ENCODE measurements at regions not wholly inside any gene's neighbourhood (a gene's known extent, or its start where the extent isn't known, plus 50 kb on each side); places are given as distances from the start of the nearest gene placed in this dataset.
"Not testable (repeated sequence)": the region's sequence is repeated elsewhere in the genome, so short reads cannot be mapped to it uniquely, and the experiment has no call there.

GRCh38 chr3:56926243-56926946, 124.6 kb upstream of the ARHGEF3 start (continued):
- TF ChIP-seq ZNF512 (CRISPR knock-in tag; IDR thresholded peaks at IDR 0.05; ENCODE audit: borderline replicate concordance) = no peak

DNA sequence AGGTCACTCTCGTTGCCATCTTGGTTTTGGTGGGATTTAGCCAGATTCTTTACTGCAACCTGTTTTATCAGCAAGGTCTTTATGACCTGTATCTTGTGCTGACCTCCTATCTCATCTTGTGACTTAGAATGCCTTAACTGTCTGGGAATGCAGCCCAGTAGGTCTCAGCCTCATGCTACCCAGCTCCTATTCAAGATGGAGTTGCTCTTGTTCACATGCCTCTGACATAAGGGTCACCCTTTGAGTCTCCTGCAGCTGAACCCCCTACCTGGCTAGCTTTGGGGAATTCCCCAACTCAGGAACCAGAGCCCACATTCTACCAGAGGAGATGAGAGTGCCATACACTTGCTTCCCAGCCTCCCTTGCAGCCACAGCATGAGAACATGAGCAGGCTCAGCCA, 123.0 kb upstream of the ARHGEF3 start:
- CTCF ChIA-PET = not testable (repeated sequence)

DNA sequence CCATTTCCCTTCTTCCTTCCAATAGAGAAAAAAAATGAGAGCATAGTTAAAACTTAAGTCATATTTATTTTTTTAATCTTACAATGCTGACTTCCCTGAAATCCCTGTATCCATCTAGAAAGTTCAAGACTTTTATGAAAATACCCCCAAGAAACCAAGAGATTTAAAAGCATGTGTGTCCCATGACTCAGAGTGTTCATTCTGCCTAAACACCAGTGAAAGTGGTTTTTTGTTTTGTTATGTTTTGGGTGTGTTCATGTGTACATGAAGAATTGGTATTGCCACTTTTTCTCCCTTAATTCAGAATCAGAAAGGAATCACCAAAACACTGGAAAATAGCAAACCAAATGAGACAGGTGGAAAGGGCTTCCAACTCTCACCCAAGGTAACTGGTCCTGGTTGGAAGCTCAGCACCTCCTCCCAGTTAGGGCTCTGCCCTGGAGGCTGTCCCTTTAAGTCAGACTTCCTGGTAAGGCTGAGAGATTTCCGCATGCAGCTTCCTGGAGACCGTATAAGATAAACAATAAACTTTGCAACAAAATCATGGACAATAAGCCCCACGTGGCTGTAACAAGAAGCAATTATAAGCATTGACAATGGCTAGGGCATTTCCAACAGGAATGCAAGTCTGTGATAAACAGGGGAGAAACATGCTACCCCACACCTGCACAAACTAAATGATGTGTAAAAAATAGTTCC, 121.9 kb upstream of the ARHGEF3 start:
- DNase-seq (ENCODE audit: low spot score) (no peak), ATAC-seq (peak; percentile 63)
- Mint-ChIP-seq H3K9me3 (no peaks in the 10 kb centered on the region), H3K27ac (no peak overlapping the region; the same call in 1 of the 2 replicates), H3K27me3 (ENCODE audit: low read depth) (no peaks in the 10 kb centered on the region), H3K4me3 (no peak overlapping the region), H3K4me1 (peaks cover 24% of the 10 kb centered on the region), H3K36me3 (no peaks in the 10 kb centered on the region)
- POLR2A ChIA-PET = no interaction called here
- CTCF ChIA-PET = no interaction called here
- TF ChIP-seq ZMAT4 (CRISPR knock-in tag; IDR thresholded peaks at IDR 0.05) (no peak), ESRRA (CRISPR knock-in tag; IDR thresholded peaks at IDR 0.05; ENCODE audit: borderline replicate concordance) (no peak), ZNF671 (CRISPR knock-in tag; IDR thresholded peaks at IDR 0.05) (no peak), EMX1 (CRISPR knock-in tag; IDR thresholded peaks at IDR 0.05) (no peak), ZNF121 (CRISPR knock-in tag; IDR thresholded peaks at IDR 0.05) (no peak), MLX (CRISPR knock-in tag; IDR thresholded peaks at IDR 0.05) (no peak)
- TF ChIP-seq, protein P1, sequence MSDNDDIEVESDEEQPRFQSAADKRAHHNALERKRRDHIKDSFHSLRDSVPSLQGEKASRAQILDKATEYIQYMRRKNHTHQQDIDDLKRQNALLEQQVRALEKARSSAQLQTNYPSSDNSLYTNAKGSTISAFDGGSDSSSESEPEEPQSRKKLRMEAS (CRISPR knock-in tag; IDR thresholded peaks at IDR 0.05) = no peak
- TF ChIP-seq, protein P2, sequence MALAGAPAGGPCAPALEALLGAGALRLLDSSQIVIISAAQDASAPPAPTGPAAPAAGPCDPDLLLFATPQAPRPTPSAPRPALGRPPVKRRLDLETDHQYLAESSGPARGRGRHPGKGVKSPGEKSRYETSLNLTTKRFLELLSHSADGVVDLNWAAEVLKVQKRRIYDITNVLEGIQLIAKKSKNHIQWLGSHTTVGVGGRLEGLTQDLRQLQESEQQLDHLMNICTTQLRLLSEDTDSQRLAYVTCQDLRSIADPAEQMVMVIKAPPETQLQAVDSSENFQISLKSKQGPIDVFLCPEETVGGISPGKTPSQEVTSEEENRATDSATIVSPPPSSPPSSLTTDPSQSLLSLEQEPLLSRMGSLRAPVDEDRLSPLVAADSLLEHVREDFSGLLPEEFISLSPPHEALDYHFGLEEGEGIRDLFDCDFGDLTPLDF (CRISPR knock-in tag; IDR thresholded peaks at IDR 0.05) = no peak

More for the DNA sequence above, 123.0 kb upstream of the ARHGEF3 start:
- H3K9me3 Mint-ChIP-seq; POLR2A ChIA-PET; H3K27ac Mint-ChIP-seq; H3K4me3 Mint-ChIP-seq; ATAC-seq; DNase-seq (ENCODE audit: low spot score); H3K36me3 Mint-ChIP-seq; H3K27me3 Mint-ChIP-seq (ENCODE audit: low read depth): not testable (repeated sequence)
- H3K4me1 Mint-ChIP-seq = peaks cover 32% of the 10 kb centered on the region

DNA sequence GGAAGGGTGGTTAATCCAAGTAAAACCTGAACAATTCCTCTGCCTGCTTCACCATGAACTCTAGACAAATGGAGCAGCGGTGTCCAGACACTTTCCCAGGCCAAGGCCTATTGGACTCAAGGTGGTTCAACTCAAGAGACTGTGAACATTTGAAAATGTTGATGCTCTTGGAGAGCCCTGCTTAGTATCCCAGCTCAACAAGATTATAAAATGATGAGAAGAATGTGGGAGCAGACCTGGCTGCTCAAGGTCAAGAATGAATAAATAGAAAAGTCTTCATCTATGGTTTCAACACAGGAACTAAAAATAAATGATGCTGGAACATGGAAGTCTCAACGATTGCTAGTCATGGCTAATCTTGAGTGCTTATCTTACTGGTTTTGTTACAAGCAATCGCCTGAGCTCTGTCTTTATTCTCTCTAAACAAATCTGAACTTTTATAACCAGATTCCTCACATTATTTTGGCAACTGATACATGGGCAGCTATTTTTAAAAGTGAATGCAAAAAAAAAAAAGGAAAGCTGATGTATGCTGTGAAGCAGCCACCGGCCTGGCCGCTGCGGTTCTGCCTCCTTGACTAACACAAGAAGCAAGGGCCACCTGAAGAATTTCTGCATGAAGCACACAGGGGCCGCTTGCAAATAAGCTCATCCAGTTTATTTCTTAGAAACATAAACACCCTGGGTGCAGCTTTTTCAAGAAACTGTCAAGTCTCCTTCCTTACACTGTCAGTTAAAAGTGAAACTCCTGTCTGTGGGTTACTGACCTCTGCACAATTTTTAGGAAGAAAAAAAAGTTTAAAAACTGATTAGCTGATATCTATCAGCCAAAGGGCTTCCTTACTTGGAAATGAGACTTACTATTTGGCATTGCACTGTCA, 120.1 kb upstream of the ARHGEF3 start:
- Mint-ChIP-seq H3K4me1 (peaks cover 29% of the 10 kb centered on the region), H3K27ac (peak overlapping the region; percentile 28), H3K36me3 (no peaks in the 10 kb centered on the region), H3K4me3 (no peak overlapping the region), H3K9me3 (no peaks in the 10 kb centered on the region), H3K27me3 (ENCODE audit: low read depth) (no peaks in the 10 kb centered on the region)
- ATAC-seq (no peak), DNase-seq (ENCODE audit: low spot score) (no peak)
- POLR2A ChIA-PET = no interaction called here
- CTCF ChIA-PET = interaction anchor here (0.6 kb wide), 1 partner anchor 120 kb away, joined by 3 read pairs; the partner anchor contains the start of gene ARHGEF3
- no peak for TF ChIP-seq NR3C1 (CRISPR knock-in tag; conservative IDR thresholded peaks at IDR 0.05; ENCODE audit: low read depth)
- TF ChIP-seq ZNF219 (CRISPR knock-in tag; IDR thresholded peaks at IDR 0.05; ENCODE audit: borderline replicate concordance) = no peak
- TF ChIP-seq IRF2 (CRISPR knock-in tag; IDR thresholded peaks at IDR 0.05; ENCODE audit: borderline replicate concordance, low read depth) = no peak
- TF ChIP-seq E2F4 (CRISPR knock-in tag; IDR thresholded peaks at IDR 0.05; ENCODE audit: borderline replicate concordance, low read depth) = no peak
- no peak for TF ChIP-seq AFF4 (CRISPR knock-in tag; IDR thresholded peaks at IDR 0.05; ENCODE audit: borderline replicate concordance)
- TF ChIP-seq ZNF232 (CRISPR knock-in tag; IDR thresholded peaks at IDR 0.05) = no peak
- no peak for TF ChIP-seq ZMAT4 (CRISPR knock-in tag; IDR thresholded peaks at IDR 0.05)
